GM04503 (cell line): ENCODE measurements at regions not wholly inside any gene's neighbourhood (a gene's known extent, or its start where the extent isn't known, plus 50 kb on each side); places are given as distances from the start of the nearest gene placed in this dataset.

Experiments
- DNase-seq: peaks from one replicate; pipeline ENCODE4 v3.0.0-alpha.2; 2012; ENCODE audit warnings: low read depth

- no peak for DNase-seq
These were observed 254.5 kb upstream of the ROPN1 start for GRCh38 chr3:124246376-124246775.

GRCh38 chr3:124246949-124247348, 255.0 kb upstream of the ROPN1 start:
- DNase-seq, result no peak

GRCh38 chr3:124248471-124249028, 256.6 kb upstream of the ROPN1 start:
- peak; percentile 60 for DNase-seq

GRCh38 chr3:124249038-124249437, 257.1 kb upstream of the ROPN1 start:
- no peak for DNase-seq

- DNase-seq, result no peak
These were observed 258.1 kb upstream of the ROPN1 start for GRCh38 chr3:124250053-124250452.

- no peak for DNase-seq
These were observed 264.2 kb upstream of the ROPN1 start for GRCh38 chr3:124256156-124256555.

GRCh38 chr3:124256599-124256998, 264.7 kb upstream of the ROPN1 start:
- no peak for DNase-seq

- no peak for DNase-seq
These were observed 265.5 kb upstream of the ROPN1 start for GRCh38 chr3:124257336-124257864.

- DNase-seq, result no peak
These were observed 266.2 kb upstream of the ROPN1 start for GRCh38 chr3:124258057-124258500.

- DNase-seq, result peak; percentile 78
These were observed 268.4 kb upstream of the ROPN1 start for GRCh38 chr3:124260206-124260915.

GRCh38 chr3:124261306-124261705, 269.4 kb upstream of the ROPN1 start:
- DNase-seq, result no peak

GRCh38 chr3:124263168-124263567, 271.2 kb upstream of the ROPN1 start:
- peak; percentile 83 for DNase-seq

- DNase-seq, result no peak
These were observed 272.4 kb upstream of the ROPN1 start for GRCh38 chr3:124264346-124264745.

- no peak for DNase-seq
These were observed 274.6 kb upstream of the ROPN1 start for GRCh38 chr3:124266487-124266886.

- no peak for DNase-seq
These were observed 275.5 kb upstream of the ROPN1 start for GRCh38 chr3:124267406-124267805.

- no peak for DNase-seq
These were observed 276.4 kb upstream of the ROPN1 start for GRCh38 chr3:124268355-124268754.

GRCh38 chr3:124269619-124270018, 277.7 kb upstream of the ROPN1 start:
- DNase-seq, result no peak

GRCh38 chr3:124272605-124273151, 280.8 kb upstream of the ROPN1 start:
- DNase-seq, result no peak

- no peak for DNase-seq
These were observed 281.7 kb upstream of the ROPN1 start for GRCh38 chr3:124273651-124274050.

- DNase-seq, result no peak
These were observed 282.1 kb upstream of the ROPN1 start for GRCh38 chr3:124274051-124274450.

GRCh38 chr3:124275412-124275811, 283.5 kb upstream of the ROPN1 start:
- no peak for DNase-seq

GRCh38 chr3:124276133-124276532, 284.2 kb upstream of the ROPN1 start:
- DNase-seq, result no peak

GRCh38 chr3:124276539-124277143, 284.7 kb upstream of the ROPN1 start:
- DNase-seq, result no peak
